IMR-90 (cell line): ENCODE measurements at regions not wholly inside any gene's neighbourhood (a gene's known extent, or its start where the extent isn't known, plus 50 kb on each side); places are given as distances from the start of the nearest gene placed in this dataset.

ENCODE experiments used
- ATAC-seq: fragments of 200-7000 bp; cut with Tn5 transposase; 2 replicates; pipeline ENCODE4 v1.9.1; 2020; ENCODE audit warnings: low read depth, mild to moderate bottlenecking, moderate library complexity
- BruUV-seq: library from RNA; stranded (reverse); fragments of 400-500 nt; replicated peaks from 2 replicates; lab custom pipeline; 2021; lab: Mats Ljungman, UMichigan
- CTCF ChIA-PET: fragments of 300-600 bp; formaldehyde crosslinking; extraction: SDS; loops from one replicate; lab custom pipeline; 2021; ENCODE audit warnings: antibody characterized with exemption; lab: Yijun Ruan, JAX
- POLR2A ChIA-PET: fragments of 300-600 bp; sonication (Branson Sonifier 250); formaldehyde crosslinking; loops from one replicate; lab custom pipeline; 2022; ENCODE audit warnings: antibody characterized with exemption; ENCODE audit not compliant: unreplicated experiment; lab: Charles Lee
- DNase-seq: peaks from one replicate; pipeline ENCODE4 v3.0.0; 2013
- H2AFZ ChIP-seq: replicated peaks from 2 replicates; pipeline ENCODE3; 2013; ENCODE audit warnings: low read length, mild to moderate bottlenecking; ENCODE audit not compliant: poor library complexity
- H2AK5ac ChIP-seq: 2 replicates; pipeline ENCODE4 v1.6.1; 2013; ENCODE audit warnings: low read depth, low read length, inconsistent platforms
- H2AK9ac ChIP-seq: replicated peaks from 2 replicates; pipeline ENCODE3; 2013; ENCODE audit warnings: mild to moderate bottlenecking, low read depth, low read length, moderate library complexity; ENCODE audit not compliant: poor library complexity
- H2BK120ac ChIP-seq: 2 replicates; pipeline ENCODE4 v1.6.1; 2013; ENCODE audit warnings: low read depth, low read length, inconsistent platforms
- H2BK15ac ChIP-seq: 3 replicates; pipeline ENCODE4 v1.6.1; 2013; ENCODE audit warnings: low read depth, low read length, inconsistent platforms
- H2BK20ac ChIP-seq: 2 replicates; pipeline ENCODE4 v1.6.1; 2013; ENCODE audit warnings: low read depth, mild to moderate bottlenecking, inconsistent platforms, low read length, moderate library complexity
- H2BK5ac ChIP-seq: 2 replicates; pipeline ENCODE4 v1.6.1; 2013; ENCODE audit warnings: mild to moderate bottlenecking, low read depth, low read length, inconsistent platforms; ENCODE audit not compliant: poor library complexity, severe bottlenecking
- H3K14ac ChIP-seq: replicated peaks from 2 replicates; pipeline ENCODE4 v1.6.1; 2013; ENCODE audit warnings: low read depth, low read length, inconsistent platforms
- H3K18ac ChIP-seq: 2 replicates; pipeline ENCODE4 v1.6.1; 2013; ENCODE audit warnings: low read depth, low read length, control low read depth
- H3K23ac ChIP-seq: 2 replicates; pipeline ENCODE4 v1.6.1; 2013; ENCODE audit warnings: low read depth, low read length, inconsistent platforms
- H3K27ac ChIP-seq: 2 replicates; pipeline ENCODE4 v1.5.1; 2013; ENCODE audit warnings: mild to moderate bottlenecking, control low read depth, low read length; ENCODE audit not compliant: insufficient read depth
- H3K27me3 ChIP-seq: 2 replicates; pipeline ENCODE4 v1.6.1; 2013; ENCODE audit warnings: low read length; ENCODE audit not compliant: control insufficient read depth, insufficient read depth
- H3K36me3 ChIP-seq: 2 replicates; pipeline ENCODE4 v1.6.1; 2013; ENCODE audit warnings: low read length, mixed read lengths; ENCODE audit not compliant: control insufficient read depth, insufficient read depth
- H3K4ac ChIP-seq: 2 replicates; pipeline ENCODE4 v1.6.1; 2013; ENCODE audit warnings: low read depth, low read length, inconsistent platforms
- H3K4me1 ChIP-seq: 2 replicates; pipeline ENCODE4 v1.6.1; 2013; ENCODE audit warnings: low read length, mixed read lengths; ENCODE audit not compliant: control insufficient read depth, insufficient read depth
- H3K4me2 ChIP-seq: 2 replicates; pipeline ENCODE4 v1.6.1; 2013; ENCODE audit warnings: low read depth, mild to moderate bottlenecking, control low read depth, low read length, moderate library complexity
- H3K4me3 ChIP-seq: 2 replicates; pipeline ENCODE4 v1.5.1; 2013; ENCODE audit warnings: low read depth, mild to moderate bottlenecking, control low read depth, low read length, moderate library complexity; ENCODE audit not compliant: insufficient read depth
- H3K56ac ChIP-seq: 2 replicates; pipeline ENCODE4 v1.6.1; 2013; ENCODE audit warnings: low read length, inconsistent platforms; ENCODE audit not compliant: insufficient read depth; ENCODE audit errors: extremely low read depth
- H3K79me1 ChIP-seq, 2 experiments: 2 replicates each; pipeline ENCODE4 v1.6.1; 2013; ENCODE audit warnings: low read length in 2 of 2, inconsistent platforms in 1 of 2, low read depth in 1 of 2
- H3K9ac ChIP-seq: 2 replicates; pipeline ENCODE4 v1.6.1; 2013; ENCODE audit warnings: low read depth, low read length, control low read depth
- H3K9me1 ChIP-seq: 2 replicates; pipeline ENCODE4 v1.6.1; 2013; ENCODE audit warnings: low read length, inconsistent platforms; ENCODE audit not compliant: insufficient read depth
- H3K9me3 ChIP-seq: 2 replicates; pipeline ENCODE4 v1.6.1; 2013; ENCODE audit warnings: low read length; ENCODE audit not compliant: control insufficient read depth, insufficient read depth
- H4K20me1 ChIP-seq: 2 replicates; pipeline ENCODE4 v1.6.1; 2013; ENCODE audit warnings: low read length, inconsistent platforms; ENCODE audit not compliant: insufficient read depth
- H4K5ac ChIP-seq: 2 replicates; pipeline ENCODE4 v1.6.1; 2013; ENCODE audit warnings: mild to moderate bottlenecking, low read depth, low read length, control low read depth
- H4K8ac ChIP-seq, 2 experiments: 2 replicates each; pipeline ENCODE4 v1.6.1; 2013; ENCODE audit warnings: low read depth in 2 of 2, low read length in 2 of 2, control low read depth in 1 of 2, inconsistent platforms in 1 of 2
- H4K91ac ChIP-seq: 2 replicates; pipeline ENCODE4 v1.6.1; 2013; ENCODE audit warnings: low read depth, low read length, inconsistent platforms; ENCODE audit not compliant: insufficient read depth
- BHLHE40 ChIP-seq: fragments of 150-350 bp; IDR thresholded peaks from 2 replicates; pipeline ENCODE4 v1.6.1; 2016; ENCODE audit warnings: mild to moderate bottlenecking, low read depth, low read length
- CEBPB ChIP-seq: IDR thresholded peaks from 2 replicates; pipeline ENCODE4 v1.6.1; 2012; ENCODE audit warnings: low read depth, low read length, improper control_type of control experiment
- CHD1 ChIP-seq: IDR thresholded peaks from 2 replicates; pipeline ENCODE4 v1.6.1; 2012; ENCODE audit warnings: low read depth, low read length, improper control_type of control experiment
- FOS ChIP-seq: fragments of 150-350 bp; IDR thresholded peaks from 2 replicates; pipeline ENCODE4 v1.6.1; 2016; ENCODE audit warnings: low read depth, low read length
- MAFK ChIP-seq: IDR thresholded peaks from 2 replicates; pipeline ENCODE4 v1.6.1; 2012; ENCODE audit warnings: low read depth, low read length, improper control_type of control experiment
- MAZ ChIP-seq: IDR thresholded peaks from 2 replicates; pipeline ENCODE4 v1.6.1; 2012; ENCODE audit warnings: low read depth, mild to moderate bottlenecking, low read length, improper control_type of control experiment, moderate library complexity, borderline replicate concordance
- POLR2A ChIP-seq: IDR thresholded peaks from 2 replicates; pipeline ENCODE4 v1.6.1; 2012; ENCODE audit warnings: mild to moderate bottlenecking, low read depth, low read length
- RAD21 ChIP-seq: IDR thresholded peaks from 2 replicates; pipeline ENCODE4 v1.6.1; 2012; ENCODE audit warnings: low read length, improper control_type of control experiment
- RCOR1 ChIP-seq: IDR thresholded peaks from 2 replicates; pipeline ENCODE4 v1.6.1; 2012; ENCODE audit warnings: mild to moderate bottlenecking, low read length, improper control_type of control experiment; ENCODE audit not compliant: insufficient replicate concordance
- RFX5 ChIP-seq: IDR thresholded peaks from 2 replicates; pipeline ENCODE4 v1.8.0; 2012; ENCODE audit warnings: low read depth, mild to moderate bottlenecking, low read length, moderate library complexity
- SMC3 ChIP-seq: fragments of 150-350 bp; IDR thresholded peaks from 2 replicates; pipeline ENCODE4 v1.6.1; 2016; ENCODE audit warnings: low read depth, mild to moderate bottlenecking, antibody characterized with exemption, low read length, moderate library complexity
- WGBS, 2 experiments: methylation state at CpG; one replicate each; pipeline versions ENCODE4 v1.1.5 to v1.1.7; 2013; ENCODE audit warnings: missing lambda C conversion rate in 2 of 2; ENCODE audit not compliant: insufficient read length in 1 of 2; ENCODE audit errors: extremely low coverage in 2 of 2; 5-methylcytosine and 5-hydroxymethylcytosine counted together
- dilution Hi-C: fragments of 300-500 bp; cut with HindIII; formaldehyde crosslinking; loops from one replicate; pipeline ENCODE4 v1.14.3; 2018; ENCODE audit warnings: low sequenced_read_pairs; ENCODE audit not compliant: unreplicated experiment
- in situ Hi-C: fragments of 300-500 bp; cut with MboI; formaldehyde crosslinking; loops from 3 replicates; pipeline ENCODE4 v1.14.3; 2019; ENCODE audit warnings: low sequenced_read_pairs, inconsistent platforms, mixed read lengths
- intact Hi-C: fragments of 100-400 bp; cut with micrococcal nuclease; formaldehyde crosslinking; loops from 2 replicates; pipeline ENCODE4 v1.10.0; 2022
- TF ChIP-seq, protein P1 (sequence below): fragments of 150-350 bp; IDR thresholded peaks from 2 replicates; pipeline ENCODE4 v1.6.1; 2016; ENCODE audit warnings: low read depth, mild to moderate bottlenecking, low read length, moderate library complexity, borderline replicate concordance
- TF ChIP-seq, protein P2 (sequence below): conservative IDR thresholded peaks from 2 replicates; pipeline ENCODE4 v1.5.1; 2012; ENCODE audit warnings: mild to moderate bottlenecking, low read depth, low read length, improper control_type of control experiment
- TF ChIP-seq, protein P3 (sequence below): fragments of 150-350 bp; IDR thresholded peaks from 2 replicates; pipeline ENCODE4 v1.6.1; 2017; ENCODE audit warnings: mild to moderate bottlenecking, antibody characterized with exemption, low read length, low read depth

DNA sequence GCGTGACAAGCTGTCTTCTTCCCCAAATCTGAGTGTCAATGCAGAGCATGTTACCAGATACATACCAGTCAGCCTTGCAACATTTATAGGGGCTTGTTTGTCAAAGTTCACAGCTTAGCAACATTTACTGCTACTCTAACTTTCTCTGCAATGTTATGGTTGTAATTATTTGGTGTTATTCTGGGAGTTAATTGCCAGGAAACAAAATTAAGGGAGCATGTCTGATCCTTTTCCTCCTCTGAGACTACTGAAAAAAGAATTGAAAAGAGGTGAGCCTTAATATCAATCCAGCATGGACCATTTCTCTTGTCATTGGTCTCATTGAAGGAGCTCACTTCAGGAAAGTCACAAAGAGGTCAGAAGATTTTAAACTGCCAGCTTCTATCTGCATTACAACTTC, 465.6 kb upstream of the LINC00305 start:
- no peaks in the 10 kb centered on the region for H3K79me1 ChIP-seq

More for the DNA sequence above, 465.6 kb upstream of the LINC00305 start:
- no peak overlapping the region for H3K9ac ChIP-seq
- H3K4ac ChIP-seq: no peak overlapping the region
- no peak for ATAC-seq
- intact Hi-C loops: no loop called here
- H2BK15ac ChIP-seq: no peak overlapping the region
- H3K23ac ChIP-seq: no peak overlapping the region
- H3K27ac ChIP-seq: no peak overlapping the region
- no peak overlapping the region for H4K5ac ChIP-seq
- TF ChIP-seq, protein P1, sequence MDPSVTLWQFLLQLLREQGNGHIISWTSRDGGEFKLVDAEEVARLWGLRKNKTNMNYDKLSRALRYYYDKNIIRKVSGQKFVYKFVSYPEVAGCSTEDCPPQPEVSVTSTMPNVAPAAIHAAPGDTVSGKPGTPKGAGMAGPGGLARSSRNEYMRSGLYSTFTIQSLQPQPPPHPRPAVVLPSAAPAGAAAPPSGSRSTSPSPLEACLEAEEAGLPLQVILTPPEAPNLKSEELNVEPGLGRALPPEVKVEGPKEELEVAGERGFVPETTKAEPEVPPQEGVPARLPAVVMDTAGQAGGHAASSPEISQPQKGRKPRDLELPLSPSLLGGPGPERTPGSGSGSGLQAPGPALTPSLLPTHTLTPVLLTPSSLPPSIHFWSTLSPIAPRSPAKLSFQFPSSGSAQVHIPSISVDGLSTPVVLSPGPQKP: no peak
- TF ChIP-seq BHLHE40: no peak
- no peak for TF ChIP-seq CEBPB
- no peak for TF ChIP-seq RAD21
- TF ChIP-seq MAZ: no peak
- TF ChIP-seq, protein P2, sequence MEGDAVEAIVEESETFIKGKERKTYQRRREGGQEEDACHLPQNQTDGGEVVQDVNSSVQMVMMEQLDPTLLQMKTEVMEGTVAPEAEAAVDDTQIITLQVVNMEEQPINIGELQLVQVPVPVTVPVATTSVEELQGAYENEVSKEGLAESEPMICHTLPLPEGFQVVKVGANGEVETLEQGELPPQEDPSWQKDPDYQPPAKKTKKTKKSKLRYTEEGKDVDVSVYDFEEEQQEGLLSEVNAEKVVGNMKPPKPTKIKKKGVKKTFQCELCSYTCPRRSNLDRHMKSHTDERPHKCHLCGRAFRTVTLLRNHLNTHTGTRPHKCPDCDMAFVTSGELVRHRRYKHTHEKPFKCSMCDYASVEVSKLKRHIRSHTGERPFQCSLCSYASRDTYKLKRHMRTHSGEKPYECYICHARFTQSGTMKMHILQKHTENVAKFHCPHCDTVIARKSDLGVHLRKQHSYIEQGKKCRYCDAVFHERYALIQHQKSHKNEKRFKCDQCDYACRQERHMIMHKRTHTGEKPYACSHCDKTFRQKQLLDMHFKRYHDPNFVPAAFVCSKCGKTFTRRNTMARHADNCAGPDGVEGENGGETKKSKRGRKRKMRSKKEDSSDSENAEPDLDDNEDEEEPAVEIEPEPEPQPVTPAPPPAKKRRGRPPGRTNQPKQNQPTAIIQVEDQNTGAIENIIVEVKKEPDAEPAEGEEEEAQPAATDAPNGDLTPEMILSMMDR: no peak
- no peak for TF ChIP-seq POLR2A
- TF ChIP-seq, protein P3, sequence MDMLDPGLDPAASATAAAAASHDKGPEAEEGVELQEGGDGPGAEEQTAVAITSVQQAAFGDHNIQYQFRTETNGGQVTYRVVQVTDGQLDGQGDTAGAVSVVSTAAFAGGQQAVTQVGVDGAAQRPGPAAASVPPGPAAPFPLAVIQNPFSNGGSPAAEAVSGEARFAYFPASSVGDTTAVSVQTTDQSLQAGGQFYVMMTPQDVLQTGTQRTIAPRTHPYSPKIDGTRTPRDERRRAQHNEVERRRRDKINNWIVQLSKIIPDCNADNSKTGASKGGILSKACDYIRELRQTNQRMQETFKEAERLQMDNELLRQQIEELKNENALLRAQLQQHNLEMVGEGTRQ: no peak
- no peak for TF ChIP-seq FOS
- TF ChIP-seq CHD1: no peak
- no peak for TF ChIP-seq SMC3
- no peak for TF ChIP-seq MAFK
- TF ChIP-seq RFX5: no peak
- TF ChIP-seq RCOR1: no peak
- in situ Hi-C loops: no loop called here
- no peak overlapping the region for H3K4me3 ChIP-seq
- H4K20me1 ChIP-seq: no peaks in the 10 kb centered on the region
- no peak overlapping the region for H2AK9ac ChIP-seq
- DNase-seq: no peak
- H3K56ac ChIP-seq: no peak overlapping the region
- H3K36me3 ChIP-seq: no peaks in the 10 kb centered on the region
- no peak overlapping the region for H2AFZ ChIP-seq
- dilution Hi-C loops: no loop called here
- WGBS, 2 experiments: no CpG with 5 or more reads among the region's 1 CpG
- CTCF ChIA-PET: no interaction called here
- POLR2A ChIA-PET: no interaction called here
- no peaks in the 10 kb centered on the region for H3K4me1 ChIP-seq
- H2AK5ac ChIP-seq: no peak overlapping the region
- no peaks in the 10 kb centered on the region for H3K27me3 ChIP-seq
- H2BK20ac ChIP-seq: no peak overlapping the region
- H4K8ac ChIP-seq: no peak overlapping the region
- H3K4me2 ChIP-seq: no peak overlapping the region
- no peak overlapping the region for H4K91ac ChIP-seq
- no peak overlapping the region for H3K18ac ChIP-seq
- no peak overlapping the region for H3K14ac ChIP-seq
- H3K9me1 ChIP-seq: no peaks in the 10 kb centered on the region
- H3K9me3 ChIP-seq: peaks cover 4% of the 10 kb centered on the region
- H2BK5ac ChIP-seq: no peak overlapping the region
- no TSS peak for BruUV-seq
- H2BK120ac ChIP-seq: no peak overlapping the region
